ENCODE measurements at regions not wholly inside any gene's neighbourhood (a gene's known extent, or its start where the extent isn't known, plus 50 kb on each side); places are given as distances from the start of the nearest gene placed in this dataset.
A peak's percentile ranks its signal among the peaks of the same experiment; 100 is the strongest.
"Not testable (repeated sequence)": the region's sequence is repeated elsewhere in the genome, so short reads cannot be mapped to it uniquely, and the experiment has no call there.

DNA sequence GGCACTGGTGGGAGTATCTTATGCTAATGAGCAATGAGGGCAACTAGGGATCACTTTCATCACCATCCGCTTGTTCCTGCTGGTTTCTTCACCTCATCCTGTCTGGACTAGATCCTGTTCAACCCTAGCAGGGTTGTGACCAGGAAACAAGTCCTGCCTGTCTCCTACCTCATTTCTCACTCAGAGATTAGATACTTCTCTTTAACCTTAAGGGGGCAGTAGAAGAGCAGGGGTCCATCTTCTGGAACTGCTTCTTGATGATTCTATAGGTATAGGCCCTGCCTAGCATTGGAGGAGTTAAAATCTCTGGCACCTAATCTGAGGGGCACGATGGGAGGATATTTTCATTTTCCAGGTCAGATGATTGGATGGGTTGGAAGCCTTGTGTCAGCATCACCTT, 415.5 kb downstream of the TGIF2LX start:
- H3K4me1 Mint-ChIP-seq; H3K27me3 Mint-ChIP-seq (ENCODE audit: low read depth); DNase-seq (ENCODE audit: low spot score); H3K4me3 Mint-ChIP-seq; H3K27ac Mint-ChIP-seq; POLR2A ChIA-PET; CTCF ChIA-PET: not testable (repeated sequence)
- Mint-ChIP-seq H3K9me3 (peaks cover 14% of the 10 kb centered on the region), H3K36me3 (peaks cover 17% of the 10 kb centered on the region)
- ATAC-seq: peak; percentile 68

DNA sequence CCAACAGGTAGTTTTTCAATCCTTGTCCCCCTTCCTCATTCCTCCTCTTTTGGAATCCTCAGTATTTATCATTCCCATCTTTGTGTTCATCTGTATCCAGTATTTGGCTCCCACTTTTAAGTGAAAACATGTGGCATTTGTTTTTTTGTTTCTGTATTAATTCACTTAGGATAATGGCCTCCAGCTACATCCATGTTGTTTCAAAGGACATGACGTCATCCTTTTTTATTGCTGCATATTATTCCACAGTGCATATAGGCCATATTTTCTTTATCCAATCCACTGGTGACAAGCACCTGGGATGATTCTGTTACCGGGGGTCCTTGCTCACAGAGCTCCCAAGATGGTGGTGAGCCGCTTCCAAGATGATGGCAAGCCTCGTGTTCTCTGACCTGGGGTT, 447.9 kb downstream of the TGIF2LX start:
- DNase-seq (ENCODE audit: low spot score); H3K27me3 Mint-ChIP-seq (ENCODE audit: low read depth); H3K4me3 Mint-ChIP-seq; H3K27ac Mint-ChIP-seq; H3K9me3 Mint-ChIP-seq; POLR2A ChIA-PET; H3K4me1 Mint-ChIP-seq; CTCF ChIA-PET; H3K36me3 Mint-ChIP-seq; ATAC-seq: not testable (repeated sequence)

DNA sequence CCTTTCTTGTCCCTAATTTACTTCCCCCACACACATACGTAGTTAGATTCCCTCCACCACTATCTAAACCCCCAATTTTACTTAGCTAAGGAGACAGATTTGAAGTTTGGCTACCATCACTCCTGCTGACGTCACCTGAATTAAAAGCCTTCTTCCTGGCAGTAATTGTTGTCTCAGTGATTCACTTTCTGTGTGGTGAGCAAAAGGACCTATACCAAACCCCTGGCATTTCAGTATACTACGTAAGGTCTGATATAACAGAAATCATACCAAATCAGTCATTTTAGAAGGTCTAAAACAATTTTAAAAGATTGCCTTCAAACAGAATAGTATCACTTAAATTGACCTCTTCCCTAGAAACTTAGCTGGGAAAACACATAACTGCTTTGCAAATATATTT, 476.3 kb downstream of the TGIF2LX start:
- CTCF ChIA-PET; ATAC-seq; H3K27me3 Mint-ChIP-seq (ENCODE audit: low read depth); H3K27ac Mint-ChIP-seq; H3K4me3 Mint-ChIP-seq; H3K36me3 Mint-ChIP-seq; H3K4me1 Mint-ChIP-seq; POLR2A ChIA-PET; DNase-seq (ENCODE audit: low spot score); H3K9me3 Mint-ChIP-seq: not testable (repeated sequence)

DNA sequence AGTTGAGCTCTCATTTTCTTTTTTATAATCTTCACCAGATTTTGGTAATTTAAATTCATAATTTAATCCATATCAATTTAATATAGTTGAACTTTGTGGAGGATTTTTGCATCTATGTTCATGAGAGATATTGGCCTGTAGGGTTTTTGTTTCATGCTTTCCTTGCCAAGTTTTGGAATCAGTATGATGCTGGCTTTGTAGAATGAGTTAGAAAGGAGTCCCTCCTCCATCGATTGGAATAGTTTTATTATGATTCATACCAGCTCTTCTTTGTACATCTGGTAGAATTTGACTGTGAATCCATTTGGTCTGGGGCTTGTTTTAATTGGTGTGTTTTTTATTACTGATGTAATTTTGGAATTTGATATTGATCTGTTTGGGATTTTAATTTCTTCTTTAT, 480.5 kb downstream of the TGIF2LX start:
- H3K27ac Mint-ChIP-seq; H3K4me3 Mint-ChIP-seq; H3K36me3 Mint-ChIP-seq; ATAC-seq; H3K27me3 Mint-ChIP-seq (ENCODE audit: low read depth); H3K9me3 Mint-ChIP-seq; H3K4me1 Mint-ChIP-seq; DNase-seq (ENCODE audit: low spot score); POLR2A ChIA-PET; CTCF ChIA-PET: not testable (repeated sequence)

DNA sequence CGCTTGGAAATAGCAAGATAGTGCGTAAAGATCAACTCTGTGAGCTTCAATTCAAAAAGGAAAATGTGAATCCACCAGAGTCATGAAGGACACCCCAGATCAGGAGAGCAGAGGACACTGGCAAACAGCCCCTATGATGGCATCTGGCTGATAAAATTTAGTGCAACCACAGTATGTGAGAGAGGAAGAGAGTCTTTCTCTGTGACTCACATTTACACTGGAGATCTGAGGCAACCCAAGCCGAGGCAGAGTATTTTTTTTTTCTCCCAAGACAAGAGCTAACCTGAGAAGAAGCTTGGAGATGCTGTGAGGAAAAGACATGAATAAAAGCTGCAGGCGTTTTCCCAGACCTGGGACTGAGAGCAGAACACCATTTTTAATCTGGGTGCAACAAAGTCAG, 482.2 kb downstream of the TGIF2LX start:
- POLR2A ChIA-PET; H3K27ac Mint-ChIP-seq; H3K4me1 Mint-ChIP-seq; ATAC-seq; H3K27me3 Mint-ChIP-seq (ENCODE audit: low read depth); H3K36me3 Mint-ChIP-seq; H3K4me3 Mint-ChIP-seq; CTCF ChIA-PET; DNase-seq (ENCODE audit: low spot score); H3K9me3 Mint-ChIP-seq: not testable (repeated sequence)

DNA sequence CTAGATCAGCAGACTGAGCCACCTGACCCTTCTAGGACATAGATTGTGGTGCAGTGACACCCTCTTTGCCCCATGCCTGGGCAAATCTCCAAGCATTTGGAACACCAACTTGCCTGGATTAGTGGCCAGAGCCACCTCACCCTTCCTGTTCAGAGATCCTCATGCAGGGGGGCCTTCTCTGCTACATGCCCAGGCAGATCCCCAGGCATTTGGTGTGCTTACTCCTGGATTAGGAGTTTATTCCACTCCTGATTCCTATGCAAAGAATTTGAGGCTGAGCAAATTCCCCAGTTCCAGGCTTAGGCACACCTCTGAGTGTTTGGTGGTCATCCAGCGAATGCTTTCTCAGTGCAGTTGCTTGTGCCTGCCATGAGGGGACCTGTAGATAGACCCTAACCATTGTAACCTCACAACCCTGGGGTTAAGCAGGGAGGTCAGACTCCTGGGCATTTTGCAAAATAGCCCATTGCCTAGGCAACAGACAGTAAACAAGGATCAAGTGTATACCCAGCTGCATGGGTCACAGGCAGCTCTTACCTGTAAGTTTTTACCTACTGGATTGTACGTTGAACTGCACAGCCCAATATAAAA, 483.2 kb downstream of the TGIF2LX start:
- H3K27ac Mint-ChIP-seq; H3K36me3 Mint-ChIP-seq; H3K4me1 Mint-ChIP-seq; H3K27me3 Mint-ChIP-seq (ENCODE audit: low read depth); DNase-seq (ENCODE audit: low spot score); H3K9me3 Mint-ChIP-seq; POLR2A ChIA-PET; H3K4me3 Mint-ChIP-seq; CTCF ChIA-PET: not testable (repeated sequence)
- peak; percentile 89 for ATAC-seq

DNA sequence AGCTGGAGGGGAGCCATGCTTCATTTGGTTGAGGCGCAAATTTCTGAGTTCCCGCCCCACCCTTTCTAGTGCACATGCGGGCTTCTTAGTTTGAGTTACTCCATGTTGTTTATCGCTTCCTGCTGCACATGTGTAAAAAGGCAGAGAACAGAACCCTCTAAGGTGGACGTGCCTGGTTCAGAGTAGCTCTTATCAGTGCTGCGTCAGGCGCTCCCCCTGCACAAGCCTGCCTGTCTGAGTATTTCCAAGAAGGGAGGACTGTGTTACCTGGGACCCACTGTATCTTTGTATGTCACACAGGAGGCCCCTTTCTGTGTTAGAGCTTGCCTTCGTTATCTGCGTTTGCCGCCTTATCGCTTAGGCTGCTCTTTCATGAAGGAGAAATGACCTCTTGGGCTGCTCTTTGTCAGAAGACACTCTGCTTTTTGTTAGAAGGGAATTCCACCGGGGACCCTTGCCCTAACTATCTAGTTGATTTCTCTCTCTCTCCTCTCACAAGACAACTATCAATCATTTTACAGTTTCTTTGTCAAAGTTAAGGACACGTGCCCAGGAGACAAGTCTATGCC, 532.1 kb downstream of the TGIF2LX start:
- ATAC-seq; H3K27ac Mint-ChIP-seq; POLR2A ChIA-PET; H3K27me3 Mint-ChIP-seq (ENCODE audit: low read depth); H3K4me1 Mint-ChIP-seq; CTCF ChIA-PET; DNase-seq (ENCODE audit: low spot score); H3K4me3 Mint-ChIP-seq: not testable (repeated sequence)
- peaks cover 13% of the 10 kb centered on the region for H3K36me3 Mint-ChIP-seq
- H3K9me3 Mint-ChIP-seq: peaks cover 11% of the 10 kb centered on the region

DNA sequence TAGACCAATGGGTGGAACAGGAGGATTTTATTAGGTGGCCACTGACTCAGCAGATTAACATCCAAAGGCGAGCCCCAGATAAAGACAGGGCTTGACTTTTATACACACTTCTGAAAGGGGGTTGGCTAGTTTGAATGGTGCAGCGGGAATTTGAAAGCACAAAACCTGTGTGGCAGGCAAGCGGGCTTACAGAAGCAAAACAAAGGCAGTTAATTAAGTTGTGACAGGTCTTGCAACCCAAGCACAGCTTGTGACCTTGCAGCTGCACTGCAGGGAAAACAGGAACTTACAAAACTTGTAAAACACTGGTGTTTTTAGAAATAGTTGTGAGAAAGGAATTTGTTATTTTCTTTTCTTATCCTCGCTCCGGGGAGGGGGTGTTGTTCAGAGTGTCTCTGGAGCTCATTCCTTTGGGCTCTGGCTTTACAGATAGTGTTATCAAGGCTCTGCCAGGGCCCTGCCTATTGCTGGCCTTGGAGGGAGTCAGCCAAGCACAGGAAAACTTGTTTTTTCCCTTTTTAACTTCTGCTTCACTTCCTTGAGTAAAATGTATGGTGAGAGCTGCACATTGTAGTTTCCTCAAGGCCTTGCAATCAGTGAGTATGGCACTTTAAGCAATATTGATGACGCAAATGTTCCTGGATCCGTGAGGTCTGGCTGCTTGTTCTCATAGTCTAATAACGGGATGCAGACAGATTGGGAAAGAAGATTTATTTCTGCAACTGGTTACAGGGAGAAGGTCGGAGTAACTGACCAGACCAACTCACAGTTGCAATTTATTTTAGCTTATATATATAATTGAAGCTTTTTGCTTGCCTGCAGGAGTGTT, 536.6 kb downstream of the TGIF2LX start:
- POLR2A ChIA-PET; H3K27ac Mint-ChIP-seq; H3K27me3 Mint-ChIP-seq (ENCODE audit: low read depth); CTCF ChIA-PET; H3K4me1 Mint-ChIP-seq; H3K4me3 Mint-ChIP-seq; ATAC-seq; DNase-seq (ENCODE audit: low spot score): not testable (repeated sequence)
- Mint-ChIP-seq H3K9me3 (peaks cover 11% of the 10 kb centered on the region), H3K36me3 (peaks cover 13% of the 10 kb centered on the region)

DNA sequence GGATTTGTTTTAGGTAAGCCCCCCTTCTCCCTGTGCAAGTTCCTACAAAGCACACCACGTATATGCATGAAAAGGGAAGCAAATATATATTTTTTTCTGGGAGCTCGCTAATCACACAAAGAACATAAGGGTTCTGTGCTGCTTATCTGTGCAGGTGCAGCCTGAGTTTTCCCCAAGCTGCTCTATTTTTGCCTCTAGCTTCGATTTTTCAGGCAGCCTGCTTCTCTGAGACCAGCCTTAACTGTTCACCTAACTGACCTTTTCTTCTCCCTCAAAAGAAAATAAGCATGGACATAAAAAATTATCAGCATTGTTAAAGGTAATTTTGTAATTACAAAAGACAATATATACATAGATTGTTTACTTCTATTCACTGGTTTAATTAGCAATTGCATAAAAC, 552.7 kb downstream of the TGIF2LX start:
- H3K36me3 Mint-ChIP-seq; POLR2A ChIA-PET; H3K4me3 Mint-ChIP-seq; H3K27me3 Mint-ChIP-seq (ENCODE audit: low read depth); H3K4me1 Mint-ChIP-seq; DNase-seq (ENCODE audit: low spot score); H3K9me3 Mint-ChIP-seq; CTCF ChIA-PET; ATAC-seq; H3K27ac Mint-ChIP-seq: not testable (repeated sequence)

DNA sequence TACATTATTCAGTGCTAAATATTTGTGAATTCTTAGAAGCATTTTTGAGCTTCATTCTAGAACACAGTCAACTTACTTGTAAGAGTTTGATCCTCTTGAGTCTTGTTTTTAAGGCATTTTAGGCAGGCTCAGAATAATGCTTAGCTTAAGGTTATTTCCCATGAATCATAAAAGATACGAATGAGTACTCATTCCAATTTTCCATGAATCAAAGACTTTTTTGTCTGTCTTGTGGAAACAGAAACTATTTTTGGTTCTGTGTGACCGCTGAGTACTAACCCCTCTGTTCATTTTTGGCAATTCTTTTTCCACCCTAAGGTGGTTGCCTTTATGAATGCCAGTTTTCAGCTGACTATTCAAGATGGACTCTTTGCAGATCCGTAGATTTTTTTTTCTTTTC, 563.7 kb downstream of the TGIF2LX start:
- CTCF ChIA-PET: not testable (repeated sequence)

DNA sequence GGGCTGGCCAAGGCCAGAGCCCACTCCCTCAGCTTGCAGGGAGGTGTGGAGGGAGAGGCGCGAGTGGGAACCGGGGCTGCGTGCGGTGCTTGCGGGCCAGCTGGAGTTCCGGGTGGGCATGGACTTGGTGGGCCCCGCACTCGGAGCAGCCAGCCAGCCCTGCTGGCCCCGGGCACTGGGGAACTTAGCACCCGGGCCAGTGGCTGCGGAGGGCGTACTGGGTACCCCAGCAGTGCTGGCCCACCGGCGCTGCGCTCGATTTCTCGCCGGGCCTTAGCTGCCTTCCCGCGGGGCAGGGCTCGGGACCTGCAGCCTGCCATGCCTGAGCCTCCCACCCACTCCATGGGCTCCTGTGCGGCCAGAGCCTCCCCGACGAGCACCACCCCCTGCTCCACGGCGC, 599.6 kb downstream of the TGIF2LX start:
- H3K4me3 Mint-ChIP-seq; H3K27me3 Mint-ChIP-seq (ENCODE audit: low read depth); ATAC-seq; H3K36me3 Mint-ChIP-seq; H3K4me1 Mint-ChIP-seq; H3K27ac Mint-ChIP-seq; POLR2A ChIA-PET; DNase-seq (ENCODE audit: low spot score); H3K9me3 Mint-ChIP-seq; CTCF ChIA-PET: not testable (repeated sequence)

More for the DNA sequence above, 563.7 kb downstream of the TGIF2LX start:
- H3K4me1 Mint-ChIP-seq; POLR2A ChIA-PET; H3K4me3 Mint-ChIP-seq; DNase-seq (ENCODE audit: low spot score); H3K36me3 Mint-ChIP-seq; ATAC-seq; H3K27me3 Mint-ChIP-seq (ENCODE audit: low read depth); H3K27ac Mint-ChIP-seq: not testable (repeated sequence)
- peaks cover 10% of the 10 kb centered on the region for H3K9me3 Mint-ChIP-seq

DNA sequence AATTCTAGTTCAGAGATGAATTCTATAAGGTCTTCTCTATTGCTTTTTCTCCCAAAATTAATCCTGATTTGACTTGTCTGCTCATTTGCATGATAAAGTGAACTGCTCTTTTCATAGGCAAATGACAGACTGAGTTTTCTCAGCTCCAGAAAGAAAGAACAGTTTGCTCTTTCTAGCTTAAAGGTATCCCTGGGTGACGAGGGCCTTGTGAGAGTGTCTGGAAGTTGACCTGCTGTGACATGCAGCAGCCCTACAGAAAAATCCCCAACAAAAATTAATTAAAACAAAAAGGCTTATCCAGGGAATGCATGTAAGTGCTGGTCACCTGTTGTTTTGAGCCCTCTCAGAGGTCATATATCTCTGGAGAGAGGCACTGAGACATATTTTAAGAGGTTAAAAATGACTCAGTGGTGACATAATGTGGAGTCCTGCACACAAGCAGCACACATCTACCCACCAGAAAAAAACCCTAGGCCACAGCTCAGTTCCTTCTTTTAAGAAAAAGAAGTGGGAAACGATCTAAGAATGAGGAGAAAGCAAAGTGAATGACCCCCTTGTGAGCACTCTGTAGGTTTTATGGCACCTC, 602.8 kb downstream of the TGIF2LX start:
- POLR2A ChIA-PET; H3K4me3 Mint-ChIP-seq; H3K36me3 Mint-ChIP-seq; CTCF ChIA-PET; H3K27ac Mint-ChIP-seq; H3K9me3 Mint-ChIP-seq; DNase-seq (ENCODE audit: low spot score); H3K4me1 Mint-ChIP-seq; H3K27me3 Mint-ChIP-seq (ENCODE audit: low read depth): not testable (repeated sequence)
- ATAC-seq: peak; percentile 70
